ENCODE measurements at regions not wholly inside any gene's neighbourhood (a gene's known extent, or its start where the extent isn't known, plus 50 kb on each side); places are given as distances from the start of the nearest gene placed in this dataset.
"Not testable (repeated sequence)": the region's sequence is repeated elsewhere in the genome, so short reads cannot be mapped to it uniquely, and the experiment has no call there.

DNA sequence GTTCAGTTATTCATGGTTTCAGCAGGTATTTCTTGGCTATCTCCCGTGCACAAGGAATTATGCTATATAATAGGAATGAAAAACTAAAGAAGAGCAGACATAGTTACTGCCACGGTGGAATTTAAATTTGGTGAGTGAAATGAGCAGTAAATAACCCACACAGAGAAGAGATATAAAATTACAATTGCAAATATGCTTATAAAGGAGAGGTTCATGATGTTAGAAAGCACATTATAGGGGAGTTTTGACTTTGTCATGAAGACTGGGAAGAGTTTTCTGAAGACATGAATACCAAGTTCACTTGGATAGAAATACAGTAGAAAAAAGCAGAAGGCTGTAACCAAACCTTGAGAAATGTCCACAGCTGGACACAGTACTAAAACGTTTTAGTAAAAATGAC is 712.0 kb upstream of the AADAT start:
- intact Hi-C loops (cut with DNase I; ENCODE audit: low total_unique reads) (no loop called here), in situ Hi-C loops (cut with MboI; ENCODE audit: low sequenced_read_pairs in 4 of 4) (no loop called here)
- Histone ChIP-seq H3K27me3 (no peaks in the 10 kb centered on the region), H3K4me1 (no peaks in the 10 kb centered on the region), H3K9me3 (no peaks in the 10 kb centered on the region), H3K27ac (no peak overlapping the region), H3K36me3 (no peaks in the 10 kb centered on the region), H3K4me3 (no peak overlapping the region)
- ATAC-seq (no peak), DNase-seq (no peak)
- TF ChIP-seq, protein P1, sequence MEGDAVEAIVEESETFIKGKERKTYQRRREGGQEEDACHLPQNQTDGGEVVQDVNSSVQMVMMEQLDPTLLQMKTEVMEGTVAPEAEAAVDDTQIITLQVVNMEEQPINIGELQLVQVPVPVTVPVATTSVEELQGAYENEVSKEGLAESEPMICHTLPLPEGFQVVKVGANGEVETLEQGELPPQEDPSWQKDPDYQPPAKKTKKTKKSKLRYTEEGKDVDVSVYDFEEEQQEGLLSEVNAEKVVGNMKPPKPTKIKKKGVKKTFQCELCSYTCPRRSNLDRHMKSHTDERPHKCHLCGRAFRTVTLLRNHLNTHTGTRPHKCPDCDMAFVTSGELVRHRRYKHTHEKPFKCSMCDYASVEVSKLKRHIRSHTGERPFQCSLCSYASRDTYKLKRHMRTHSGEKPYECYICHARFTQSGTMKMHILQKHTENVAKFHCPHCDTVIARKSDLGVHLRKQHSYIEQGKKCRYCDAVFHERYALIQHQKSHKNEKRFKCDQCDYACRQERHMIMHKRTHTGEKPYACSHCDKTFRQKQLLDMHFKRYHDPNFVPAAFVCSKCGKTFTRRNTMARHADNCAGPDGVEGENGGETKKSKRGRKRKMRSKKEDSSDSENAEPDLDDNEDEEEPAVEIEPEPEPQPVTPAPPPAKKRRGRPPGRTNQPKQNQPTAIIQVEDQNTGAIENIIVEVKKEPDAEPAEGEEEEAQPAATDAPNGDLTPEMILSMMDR (IDR thresholded peaks at IDR 0.05 in 4 of 5, conservative IDR thresholded peaks at IDR 0.05 in 1 of 5), result no peak
- TF ChIP-seq POLR2A (IDR thresholded peaks at IDR 0.05), result no peak

DNA sequence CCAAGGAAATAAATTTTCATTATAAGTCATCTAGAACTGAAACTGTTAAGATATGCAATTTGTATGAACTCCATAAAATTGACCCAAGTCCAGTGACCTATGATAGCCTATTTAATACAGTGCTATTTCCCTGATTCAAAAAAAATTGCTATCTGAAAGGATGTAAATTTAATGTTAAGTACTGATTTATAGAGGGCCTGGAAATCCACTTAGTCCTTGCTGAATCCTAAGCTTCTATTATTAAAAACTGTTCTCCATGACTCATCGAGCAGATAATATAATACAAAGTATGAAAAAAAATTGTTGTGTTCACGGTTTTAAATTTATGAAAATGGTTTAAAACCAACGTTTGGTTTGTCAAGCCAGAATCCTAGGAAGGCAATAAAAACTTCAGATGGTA is 704.8 kb upstream of the AADAT start:
- intact Hi-C loops (cut with DNase I; ENCODE audit: low total_unique reads), result no loop called here
- Histone ChIP-seq H3K36me3 (no peaks in the 10 kb centered on the region), H3K4me1 (no peaks in the 10 kb centered on the region), H3K27me3 (no peaks in the 10 kb centered on the region), H3K27ac (no peak overlapping the region), H3K4me3 (no peak overlapping the region), H3K9me3 (no peaks in the 10 kb centered on the region)
- ATAC-seq, result no peak
- DNase-seq, result no peak
- in situ Hi-C loops (cut with MboI; ENCODE audit: low sequenced_read_pairs in 4 of 4), result no loop called here
- TF ChIP-seq, protein P1 (IDR thresholded peaks at IDR 0.05 in 4 of 5, conservative IDR thresholded peaks at IDR 0.05 in 1 of 5), result no peak
- no peak for TF ChIP-seq POLR2A (IDR thresholded peaks at IDR 0.05)

DNA sequence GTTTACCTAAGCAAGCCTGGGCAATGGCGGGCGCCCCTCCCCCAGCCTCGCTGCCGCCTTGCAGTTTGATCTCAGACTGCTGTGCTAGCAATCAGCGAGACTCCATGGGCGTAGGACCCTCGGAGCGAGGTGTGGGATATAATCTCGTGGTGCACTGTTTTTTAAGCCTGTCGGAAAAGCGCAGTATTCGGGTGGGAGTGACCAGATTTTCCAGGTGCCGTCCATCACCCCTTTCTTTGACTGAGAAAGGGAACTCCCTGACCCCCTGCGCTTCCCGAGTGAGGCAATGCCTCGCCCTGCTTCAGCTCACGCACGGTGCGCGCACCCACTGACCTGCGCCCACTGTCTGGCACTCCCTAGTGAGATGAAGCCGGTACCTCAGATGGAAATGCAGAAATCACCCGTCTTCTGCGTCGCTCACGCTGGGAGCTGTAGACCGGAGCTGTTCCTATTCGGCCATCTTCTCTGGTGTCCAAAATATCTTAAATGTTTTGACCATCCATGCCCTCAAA is 698.8 kb upstream of the AADAT start:
- H3K4me3 ChIP-seq; H3K27me3 ChIP-seq; in situ Hi-C loops (cut with MboI; ENCODE audit: low sequenced_read_pairs in 4 of 4); intact Hi-C loops (cut with DNase I; ENCODE audit: low total_unique reads); H3K9me3 ChIP-seq; DNase-seq; H3K27ac ChIP-seq; ATAC-seq; H3K36me3 ChIP-seq; H3K4me1 ChIP-seq: not testable (repeated sequence)

DNA sequence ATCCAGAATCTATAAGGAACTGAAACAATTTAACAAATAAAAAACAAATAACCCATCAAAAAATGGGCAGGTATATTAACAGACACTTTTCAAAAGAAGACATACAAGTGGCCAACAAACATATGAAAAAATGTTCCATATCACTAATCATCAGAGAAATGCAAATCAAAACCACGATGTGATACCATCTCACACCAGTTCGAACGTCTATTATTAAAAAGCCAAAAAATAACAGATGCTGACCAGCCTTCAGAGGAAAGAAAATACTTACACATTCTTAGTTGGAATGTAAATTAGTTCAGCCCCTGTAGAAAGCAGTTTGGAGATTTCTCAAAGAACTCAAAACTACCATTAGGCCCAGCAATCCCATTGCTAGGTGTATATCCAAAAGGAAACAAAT is 687.9 kb upstream of the AADAT start:
- ATAC-seq (no peak), DNase-seq (no peak)
- no peak for TF ChIP-seq POLR2A (IDR thresholded peaks at IDR 0.05)
- TF ChIP-seq, protein P1 (IDR thresholded peaks at IDR 0.05 in 4 of 5, conservative IDR thresholded peaks at IDR 0.05 in 1 of 5), result no peak
- Histone ChIP-seq H3K4me3 (no peak overlapping the region), H3K4me1 (no peaks in the 10 kb centered on the region), H3K27ac (no peak overlapping the region), H3K27me3 (no peaks in the 10 kb centered on the region), H3K36me3 (no peaks in the 10 kb centered on the region), H3K9me3 (no peaks in the 10 kb centered on the region)
- in situ Hi-C loops (cut with MboI; ENCODE audit: low sequenced_read_pairs in 4 of 4) (no loop called here), intact Hi-C loops (cut with DNase I; ENCODE audit: low total_unique reads) (no loop called here)

DNA sequence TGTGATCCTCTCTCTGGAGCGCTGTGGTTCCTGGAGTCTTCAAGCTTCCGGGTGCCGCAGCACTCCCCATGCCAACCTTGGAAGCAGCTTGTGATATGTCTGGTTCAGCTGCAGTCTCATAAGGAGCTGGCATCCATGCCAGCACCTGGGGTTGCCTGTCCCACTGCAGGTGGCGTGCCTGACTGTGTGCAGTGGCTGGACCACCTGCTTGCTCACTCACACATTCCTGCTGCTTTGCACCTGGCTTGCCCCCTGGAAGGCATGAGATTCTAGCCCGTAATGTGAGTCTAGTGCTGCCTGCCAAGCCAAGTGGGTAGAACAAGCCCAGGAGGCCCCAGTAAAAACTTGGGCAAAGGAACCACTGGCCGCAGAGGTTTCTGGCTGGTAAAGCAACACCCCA is 687.2 kb upstream of the AADAT start:
- ATAC-seq (no peak), DNase-seq (no peak)
- TF ChIP-seq, protein P1 (IDR thresholded peaks at IDR 0.05 in 4 of 5, conservative IDR thresholded peaks at IDR 0.05 in 1 of 5), result no peak
- TF ChIP-seq POLR2A (IDR thresholded peaks at IDR 0.05), result no peak
- H3K9me3 ChIP-seq, result no peaks in the 10 kb centered on the region
- no peaks in the 10 kb centered on the region for H3K27me3 ChIP-seq
- no peak overlapping the region for H3K27ac ChIP-seq
- no peaks in the 10 kb centered on the region for H3K36me3 ChIP-seq
- no peaks in the 10 kb centered on the region for H3K4me1 ChIP-seq
- no peak overlapping the region for H3K4me3 ChIP-seq
- in situ Hi-C loops (cut with MboI; ENCODE audit: low sequenced_read_pairs in 4 of 4), result no loop called here
- intact Hi-C loops (cut with DNase I; ENCODE audit: low total_unique reads), result no loop called here

Data from gastrocnemius medialis (tissue), 4 donors.